Mucosa of gallbladder (tissue), 1 donor: ENCODE measurements at regions not wholly inside any gene's neighbourhood (a gene's known extent, or its start where the extent isn't known, plus 50 kb on each side); places are given as distances from the start of the nearest gene placed in this dataset.

Source experiments
- DNase-seq: peaks from one replicate; pipeline ENCODE4 v3.0.0-alpha.2; 2020; ENCODE audit warnings: low spot score
- donor health status: DM: no; HTN: no; CAD: no.

DNA sequence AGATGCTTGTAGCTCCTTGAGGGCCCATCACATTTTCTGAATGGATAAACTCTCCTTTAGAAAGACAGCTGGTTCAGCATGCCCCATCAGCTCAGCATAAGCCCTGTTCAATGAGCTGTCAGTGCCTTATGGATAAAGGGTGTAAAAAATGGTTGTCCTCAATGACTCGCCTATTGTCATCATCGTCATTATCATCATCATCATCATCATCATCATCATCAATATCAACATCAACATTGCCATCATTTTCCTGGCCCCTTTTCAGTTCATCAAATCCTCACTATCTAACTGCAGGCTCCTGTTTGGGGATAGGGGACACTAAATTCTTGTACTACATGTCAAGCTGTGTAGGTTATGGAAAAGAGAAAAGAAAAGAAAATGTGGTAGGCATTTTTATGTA lies 310.7 kb upstream of the MTNR1B start:
- no peak for DNase-seq

DNA sequence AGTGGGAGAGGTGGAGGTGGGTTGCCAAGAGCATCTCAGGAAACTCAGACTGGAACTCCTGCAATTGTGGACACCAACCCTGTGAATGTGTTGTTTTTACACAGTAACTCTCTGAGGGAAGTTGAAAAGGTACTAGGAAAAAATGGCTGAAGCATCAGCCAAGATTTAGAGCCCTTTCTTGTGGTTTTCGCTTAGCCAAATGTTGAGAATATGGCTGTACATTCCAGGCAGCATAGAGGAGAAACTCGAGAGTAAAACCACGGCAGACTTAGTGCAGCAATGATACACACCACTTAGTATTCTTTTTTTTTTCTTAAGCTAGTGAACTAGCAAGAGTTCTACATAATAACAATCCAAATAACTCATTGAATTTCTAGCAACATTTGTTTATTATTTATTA lies 309.7 kb upstream of the MTNR1B start:
- no peak for DNase-seq

DNA sequence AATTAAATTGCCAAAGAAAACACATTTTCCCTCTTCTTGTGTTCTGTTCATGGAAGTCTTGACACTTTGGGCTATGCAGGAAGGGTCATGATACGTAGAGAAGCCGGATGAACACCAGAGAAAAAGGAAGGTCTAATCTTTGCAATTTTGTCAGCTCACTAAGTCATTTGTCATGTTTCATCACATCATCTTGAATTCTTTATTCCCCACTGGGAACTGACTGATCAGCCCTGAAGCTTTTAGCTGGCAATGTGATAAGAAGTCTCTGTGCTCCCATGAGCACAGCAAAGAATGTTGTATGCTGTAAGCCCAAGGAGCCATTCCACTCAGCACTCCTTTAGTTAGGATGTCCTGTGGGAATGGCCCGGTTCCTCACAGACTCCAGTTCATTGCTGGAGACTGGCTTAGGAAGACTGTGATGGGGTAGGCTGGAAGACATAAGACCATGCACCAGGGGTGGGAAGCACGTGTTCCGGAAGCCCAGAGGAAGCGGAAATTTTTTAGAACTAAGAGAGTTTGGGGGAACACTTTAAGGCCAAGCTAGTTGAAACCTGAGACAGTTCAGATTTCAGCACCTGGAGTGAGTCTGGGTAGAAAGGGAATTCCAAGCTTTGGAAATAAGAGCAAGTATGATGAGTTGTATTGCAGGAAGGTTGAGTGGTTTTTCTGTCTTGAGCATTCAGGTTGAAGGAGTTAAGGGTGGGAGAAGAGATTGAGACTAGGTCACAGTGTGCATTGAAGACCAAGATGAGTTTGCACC lies 306.7 kb upstream of the MTNR1B start:
- no peak for DNase-seq

DNA sequence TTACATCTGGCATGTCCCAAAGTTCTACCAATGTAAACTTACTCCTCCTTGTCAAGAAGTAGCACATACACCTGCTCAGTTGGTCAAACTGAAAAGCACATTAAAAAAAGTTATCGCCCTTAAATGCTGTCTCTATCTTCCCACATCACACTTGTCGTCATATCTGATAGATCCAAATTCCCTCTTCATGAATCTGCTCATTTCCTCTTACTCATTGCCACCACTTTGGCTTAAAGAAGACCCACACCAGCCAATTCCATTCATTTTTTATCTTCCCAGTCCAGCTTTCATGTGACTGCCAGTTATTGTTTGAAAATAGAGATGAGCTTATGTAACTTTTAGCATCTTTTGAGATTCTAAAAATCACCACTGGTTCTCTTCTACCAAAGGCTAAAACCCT lies 305.9 kb upstream of the MTNR1B start:
- DNase-seq: no peak

DNA sequence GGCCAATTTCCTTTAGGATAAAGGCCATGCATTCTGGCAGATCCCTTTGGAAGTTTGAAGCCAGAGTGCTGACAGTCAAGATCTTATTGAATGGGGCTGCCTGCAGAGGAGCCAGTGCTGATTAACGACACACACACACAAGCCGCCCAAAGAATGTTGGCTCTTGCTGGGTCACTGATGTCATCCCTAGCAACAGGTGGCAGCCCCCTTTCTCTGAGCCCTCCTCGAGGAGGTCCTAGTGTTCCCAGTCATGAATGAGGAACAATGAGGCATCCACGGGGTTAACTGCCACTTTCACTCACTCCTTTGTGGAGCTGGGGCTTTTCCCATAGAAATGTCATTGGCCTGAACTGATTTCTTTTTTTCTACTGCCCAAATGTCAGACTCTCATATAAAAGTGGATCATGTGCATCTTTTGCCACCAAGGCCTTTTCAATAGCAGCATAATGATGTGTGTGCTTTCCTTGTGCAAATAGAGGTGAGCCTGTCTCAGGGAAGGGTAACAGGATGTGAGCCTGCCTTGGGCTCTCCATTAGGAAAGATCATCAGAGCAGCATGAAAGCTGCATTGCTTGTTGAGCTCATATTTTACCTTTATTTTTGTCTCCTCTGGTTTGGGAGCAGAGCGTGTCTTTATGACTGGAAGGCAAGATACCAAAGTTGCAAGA lies 301.8 kb upstream of the MTNR1B start:
- no peak for DNase-seq

DNA sequence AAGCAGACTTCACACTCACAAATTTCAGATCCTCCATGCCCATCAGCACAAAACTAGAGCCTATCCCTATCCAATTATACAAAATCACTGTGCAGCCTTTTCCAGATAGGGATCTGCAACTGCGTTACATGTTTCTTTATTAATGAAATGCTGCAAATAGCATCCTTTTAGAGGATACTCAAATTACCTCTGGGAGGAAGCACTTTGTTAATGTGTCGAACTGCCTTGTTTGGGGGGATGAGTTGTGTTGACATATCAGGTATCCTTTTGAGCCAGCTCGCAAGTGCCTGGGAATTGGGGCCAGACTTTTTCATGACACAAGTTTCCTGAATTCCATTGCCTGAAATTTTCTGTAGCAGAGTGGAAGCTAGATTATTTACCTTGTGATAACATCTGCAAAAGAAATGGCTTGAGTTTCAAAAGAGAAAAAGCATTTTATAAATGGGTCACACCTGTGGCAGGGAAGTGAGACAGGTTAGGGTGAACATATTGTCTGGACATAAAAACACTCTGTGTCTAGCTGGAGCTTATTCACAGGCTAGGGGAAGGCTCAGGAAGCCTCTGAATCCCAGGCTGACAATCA lies 299.1 kb upstream of the MTNR1B start:
- DNase-seq: no peak

DNA sequence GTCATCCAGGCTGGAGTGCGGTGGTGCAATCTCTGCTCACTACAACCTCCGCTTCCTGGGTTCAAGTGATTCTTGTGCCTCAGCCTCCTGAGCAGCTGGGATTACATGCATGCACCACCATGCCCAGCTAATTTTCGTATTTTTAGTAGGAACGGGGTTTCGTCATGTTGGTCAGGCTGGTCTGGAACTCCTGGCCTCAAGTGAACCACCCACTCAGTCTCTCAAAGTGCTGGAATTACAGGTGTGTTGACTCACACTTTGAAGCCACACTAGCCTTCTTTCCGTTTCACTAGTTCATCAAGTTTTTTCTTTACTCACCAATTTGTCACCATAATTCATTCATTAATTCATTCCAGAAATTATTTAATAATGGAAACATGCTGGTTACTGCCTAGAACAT lies 298.4 kb upstream of the MTNR1B start:
- no peak for DNase-seq

DNA sequence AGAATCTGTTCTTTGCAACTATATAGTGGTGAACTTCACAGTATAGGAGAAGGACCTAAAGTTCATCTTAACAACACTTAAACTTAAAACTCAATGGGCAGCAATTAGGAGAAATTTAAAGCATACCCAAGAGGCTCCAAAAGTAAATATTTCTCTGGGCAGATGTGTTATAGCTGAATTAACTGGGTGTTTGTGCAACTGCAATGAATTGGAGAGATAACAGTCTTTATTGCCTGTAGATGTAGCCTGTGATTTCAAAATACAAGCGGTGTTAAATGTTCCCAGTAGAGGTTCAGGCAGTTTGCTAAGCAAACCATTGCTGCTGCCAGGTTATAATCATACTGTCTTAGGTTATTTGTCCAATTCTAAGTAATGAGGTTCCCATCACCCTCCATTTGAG lies 294.1 kb upstream of the MTNR1B start:
- no peak for DNase-seq

DNA sequence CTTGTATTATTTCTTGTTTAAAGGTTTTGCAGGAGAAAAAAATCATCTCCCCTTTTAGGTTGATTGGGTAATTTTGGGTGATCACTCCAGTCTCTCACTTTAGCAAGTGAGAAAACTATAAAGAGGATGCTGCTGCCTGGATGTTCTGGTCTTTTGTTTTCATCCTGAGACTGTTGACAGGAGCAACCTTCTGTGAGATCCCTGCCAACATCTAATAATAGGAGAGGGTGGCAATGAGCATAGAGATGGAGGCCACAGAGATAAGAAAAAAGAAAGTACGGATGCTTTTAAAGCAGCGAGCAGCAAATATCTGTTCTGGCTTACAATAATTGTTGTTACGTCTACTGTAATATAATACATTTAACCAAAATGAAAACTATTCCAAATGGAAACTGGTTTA lies 293.6 kb upstream of the MTNR1B start:
- no peak for DNase-seq

DNA sequence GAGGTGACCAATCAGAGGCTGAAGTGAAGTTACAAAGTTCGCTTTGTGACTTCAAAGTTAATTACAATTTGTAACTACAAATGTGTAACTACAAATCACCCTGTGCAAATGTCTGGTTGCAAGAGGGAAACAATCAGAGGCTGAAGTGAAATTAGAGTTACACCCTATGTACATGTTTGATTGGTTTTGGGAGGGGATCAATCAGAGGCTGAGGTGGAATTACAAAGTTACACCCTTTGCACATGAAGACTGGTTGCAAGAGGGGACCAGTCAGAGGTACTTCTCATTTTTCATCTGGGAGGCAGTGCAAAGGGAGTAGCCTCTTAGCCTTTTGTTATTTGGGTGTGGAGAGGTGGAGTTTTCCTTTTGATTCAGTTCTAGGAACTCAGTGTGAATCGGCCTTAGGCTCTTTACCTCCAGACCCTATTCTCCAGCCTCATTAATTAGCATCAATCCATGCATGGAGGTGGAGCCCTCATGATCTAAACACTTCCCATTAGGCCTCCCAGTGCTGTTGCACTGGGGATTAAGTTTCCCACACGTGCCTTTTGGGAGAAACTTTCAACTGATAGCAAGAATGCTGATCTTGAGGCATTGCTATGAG lies 291.3 kb upstream of the MTNR1B start:
- DNase-seq: no peak

DNA sequence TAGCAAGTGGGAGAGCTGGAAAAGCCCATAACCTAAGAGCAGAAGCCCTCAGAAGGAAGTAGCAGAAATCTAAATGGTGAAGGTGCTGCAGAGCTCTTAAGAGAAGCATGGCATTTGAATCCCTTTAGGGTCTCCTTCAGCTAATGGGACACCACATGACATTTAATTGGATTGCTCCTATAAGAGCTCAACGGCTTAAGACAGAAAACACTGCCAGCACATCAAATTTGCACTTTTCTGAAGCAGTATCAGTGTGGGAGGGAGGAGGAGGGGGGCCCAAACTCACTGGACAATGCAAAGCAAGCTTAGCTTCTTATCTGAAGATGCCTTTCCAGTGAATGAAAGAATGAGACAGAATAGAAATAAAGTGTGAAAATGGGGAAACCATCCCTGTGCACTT lies 287.9 kb upstream of the MTNR1B start:
- DNase-seq: no peak

DNA sequence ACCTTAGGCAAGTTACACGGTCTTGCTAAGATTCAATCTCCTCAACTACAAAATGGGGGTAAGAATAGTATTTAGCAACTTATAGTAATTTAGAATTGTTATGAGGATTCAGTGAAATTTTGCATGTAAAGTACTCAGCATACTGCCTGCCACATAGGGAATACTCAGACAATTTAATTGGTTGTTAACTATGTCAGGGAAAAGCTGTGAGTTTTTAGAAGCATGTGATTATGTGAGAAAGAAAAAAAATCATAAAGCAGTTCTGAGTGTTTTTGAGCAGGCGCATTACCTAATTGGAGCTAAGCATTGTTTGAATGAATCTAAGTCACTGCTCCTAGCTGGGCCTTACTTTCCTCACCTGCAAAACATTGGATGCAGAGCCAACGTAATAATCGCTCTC lies 287.3 kb upstream of the MTNR1B start:
- no peak for DNase-seq

DNA sequence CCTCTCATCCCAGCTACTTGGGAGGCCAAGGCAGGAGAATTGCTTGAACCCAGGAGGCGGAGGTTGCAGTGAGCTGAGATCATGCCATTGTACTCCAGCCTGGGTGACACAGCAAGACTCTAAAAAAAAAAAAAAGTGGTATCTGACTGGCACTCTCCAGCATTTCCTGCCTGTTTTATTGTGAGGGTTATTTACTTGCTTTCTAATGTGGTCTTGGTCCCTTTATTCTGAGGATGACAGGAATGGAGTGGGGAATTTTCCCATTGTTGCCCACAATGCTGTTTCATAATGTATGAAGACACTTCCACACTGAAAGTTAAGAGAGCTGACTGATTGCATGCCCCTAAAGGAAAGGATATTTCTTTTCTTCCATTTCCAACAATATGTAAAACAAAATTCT lies 286.5 kb upstream of the MTNR1B start:
- no peak for DNase-seq

DNA sequence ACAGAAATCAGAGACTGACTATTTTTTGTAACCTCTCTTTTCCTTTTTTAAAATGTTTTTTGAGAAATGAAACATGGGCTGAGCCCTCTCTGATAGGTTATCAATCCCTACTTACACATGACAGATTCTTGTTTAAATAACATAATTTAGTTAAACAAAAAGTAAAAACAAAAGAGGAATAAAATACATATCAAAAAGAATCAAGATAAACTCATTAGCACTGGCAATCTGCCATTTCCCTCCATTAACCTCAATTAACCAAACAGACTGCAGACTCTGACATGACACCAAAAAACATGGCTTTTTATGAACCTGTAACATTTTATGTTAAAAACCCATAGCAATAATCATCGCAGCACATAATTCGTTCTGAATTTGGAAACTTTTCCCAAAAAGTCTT lies 284.4 kb upstream of the MTNR1B start:
- no peak for DNase-seq

DNA sequence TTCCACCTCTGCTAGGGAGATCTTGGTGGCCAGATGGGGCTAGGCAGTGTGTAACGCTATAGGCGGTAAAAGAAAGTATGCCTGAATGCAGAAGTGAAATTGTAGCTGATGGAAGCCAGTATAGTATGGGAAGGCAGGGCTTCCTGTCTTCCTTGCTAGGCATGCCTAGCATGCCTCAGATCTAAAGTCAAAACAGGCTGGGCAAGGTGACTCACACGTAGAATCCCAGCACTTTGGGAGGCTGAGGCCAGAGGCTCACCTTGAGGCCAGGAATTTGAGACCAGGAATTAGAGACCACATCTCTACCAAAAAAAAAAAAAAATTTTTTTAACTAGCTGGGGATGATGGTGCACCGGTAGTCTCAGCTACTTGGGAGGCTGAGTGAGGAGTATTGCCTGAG lies 281.7 kb upstream of the MTNR1B start:
- DNase-seq: no peak

DNA sequence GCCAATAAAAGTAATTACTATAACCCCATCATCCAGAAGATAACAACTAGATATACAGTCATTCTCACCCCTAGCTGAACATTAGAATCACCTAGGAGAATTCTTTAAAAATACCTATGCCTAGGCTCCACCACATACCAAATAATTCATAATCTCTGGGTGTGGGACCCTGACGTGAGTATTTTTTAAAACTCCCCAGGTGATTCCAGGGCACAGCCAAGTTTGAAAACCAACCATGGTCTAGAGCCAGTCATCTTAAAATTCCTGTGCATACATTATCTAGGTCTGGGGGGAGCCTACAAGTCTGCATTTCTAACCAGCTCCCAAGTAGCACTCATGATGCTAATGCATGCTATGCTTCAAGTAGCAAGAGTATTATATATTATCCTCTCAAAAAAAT lies 281.0 kb upstream of the MTNR1B start:
- no peak for DNase-seq

DNA sequence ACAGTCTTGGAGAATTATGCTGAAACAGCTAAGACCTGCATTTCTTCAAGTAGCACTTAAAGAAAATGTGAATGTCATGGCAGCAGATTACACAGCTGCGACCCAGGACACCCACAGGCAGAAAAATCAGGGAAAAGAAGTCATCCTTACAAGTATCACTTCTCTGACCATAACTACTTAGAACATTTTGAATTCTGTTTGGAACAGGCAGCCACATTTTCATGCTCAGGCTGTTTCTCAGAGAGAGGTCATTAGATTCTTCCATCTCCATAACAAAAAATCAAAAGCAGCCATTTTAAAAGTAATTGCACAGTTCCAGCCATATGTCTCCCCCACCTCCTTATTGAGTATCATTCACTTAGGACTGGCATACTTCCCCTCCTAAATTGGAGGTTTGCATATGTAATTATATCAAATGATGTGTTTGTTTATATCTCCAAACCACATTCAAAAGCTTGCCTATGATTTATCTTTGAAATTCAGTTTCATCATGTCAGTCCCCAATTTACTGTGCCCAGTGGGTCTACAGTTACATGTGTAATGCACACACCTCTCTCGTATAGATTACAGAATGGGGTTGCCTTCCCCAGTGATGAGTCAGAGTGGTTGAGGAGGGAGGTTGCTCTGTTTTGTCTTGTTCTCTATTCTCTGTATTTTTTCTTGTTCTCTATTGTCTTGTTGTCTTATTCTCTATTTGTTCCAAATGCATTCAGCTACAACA lies 276.5 kb upstream of the MTNR1B start:
- DNase-seq: no peak

DNA sequence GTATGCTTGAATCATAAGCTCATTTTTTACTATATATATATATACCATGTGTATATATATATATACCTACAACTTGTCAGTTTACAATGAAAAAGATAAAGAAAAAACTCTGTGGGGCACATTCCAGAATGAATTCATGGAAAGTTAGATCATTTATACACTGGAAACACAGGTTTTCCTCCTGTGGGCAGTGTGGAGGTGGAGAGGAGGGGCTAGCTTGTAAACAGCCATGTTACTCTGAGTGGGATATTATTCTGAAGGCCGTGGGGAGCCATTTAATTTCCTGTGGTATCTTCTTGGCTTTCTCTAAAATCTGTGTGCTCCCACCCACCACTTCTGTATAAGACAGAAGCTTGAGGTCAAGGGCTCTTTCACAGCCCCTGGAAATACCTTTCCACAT lies 273.4 kb upstream of the MTNR1B start:
- no peak for DNase-seq

DNA sequence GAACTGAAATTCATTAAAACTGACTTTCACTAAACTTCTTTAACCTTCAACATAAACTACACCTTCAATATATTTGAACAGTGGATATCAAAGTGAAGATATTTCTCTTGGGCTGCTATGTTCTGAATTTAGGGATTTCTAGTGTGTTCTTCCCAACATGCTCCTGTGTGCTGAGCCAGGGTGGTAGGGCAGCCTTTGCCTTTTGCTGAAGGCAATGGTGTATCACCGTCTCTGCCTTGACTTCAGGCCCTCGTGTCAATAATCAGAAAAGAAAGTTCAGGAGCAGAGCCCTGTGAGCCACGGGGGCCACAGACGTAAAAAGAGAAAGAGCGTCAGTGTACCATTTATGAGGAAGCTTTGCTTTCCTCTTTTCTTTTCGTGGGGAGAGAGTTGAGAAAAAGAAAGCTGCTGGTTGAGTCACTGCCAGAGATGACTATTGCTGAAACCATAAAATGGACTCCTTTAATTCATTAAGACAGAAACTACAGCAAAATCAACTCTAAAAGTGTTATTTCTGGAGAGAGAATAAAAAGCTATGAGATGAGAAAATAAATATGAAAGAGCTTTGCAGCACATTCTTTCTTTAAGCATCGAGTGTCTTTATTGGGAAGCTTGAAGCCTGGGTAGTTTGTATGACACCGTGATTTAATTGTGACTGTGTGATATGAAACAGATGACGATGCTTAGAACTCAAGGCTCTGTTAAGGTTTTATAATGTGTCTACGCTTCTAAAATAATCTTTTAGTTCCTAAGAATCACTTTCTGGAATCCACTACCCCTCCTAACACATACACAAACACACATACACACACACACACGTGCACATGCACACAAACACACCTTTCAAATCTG lies 271.8 kb upstream of the MTNR1B start:
- DNase-seq: no peak

DNA sequence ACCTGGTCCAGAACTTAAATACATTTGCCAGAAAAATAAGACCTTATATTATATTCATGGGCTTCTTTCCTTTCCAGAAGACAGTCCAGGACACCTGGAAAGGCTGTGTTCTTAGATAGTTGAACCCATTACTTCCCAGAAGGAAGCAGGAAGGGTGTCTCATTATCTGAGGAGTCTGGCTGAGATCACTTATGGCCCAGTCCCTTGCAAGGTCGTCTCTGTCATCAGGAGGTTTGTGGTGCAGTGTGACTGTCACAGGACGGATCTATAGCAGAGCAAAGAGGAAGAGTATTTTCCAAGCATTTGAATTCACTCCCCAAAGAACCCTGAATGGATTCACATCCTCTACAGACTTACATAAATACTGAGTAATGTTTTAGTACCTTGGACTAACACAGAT lies 270.7 kb upstream of the MTNR1B start:
- no peak for DNase-seq

DNA sequence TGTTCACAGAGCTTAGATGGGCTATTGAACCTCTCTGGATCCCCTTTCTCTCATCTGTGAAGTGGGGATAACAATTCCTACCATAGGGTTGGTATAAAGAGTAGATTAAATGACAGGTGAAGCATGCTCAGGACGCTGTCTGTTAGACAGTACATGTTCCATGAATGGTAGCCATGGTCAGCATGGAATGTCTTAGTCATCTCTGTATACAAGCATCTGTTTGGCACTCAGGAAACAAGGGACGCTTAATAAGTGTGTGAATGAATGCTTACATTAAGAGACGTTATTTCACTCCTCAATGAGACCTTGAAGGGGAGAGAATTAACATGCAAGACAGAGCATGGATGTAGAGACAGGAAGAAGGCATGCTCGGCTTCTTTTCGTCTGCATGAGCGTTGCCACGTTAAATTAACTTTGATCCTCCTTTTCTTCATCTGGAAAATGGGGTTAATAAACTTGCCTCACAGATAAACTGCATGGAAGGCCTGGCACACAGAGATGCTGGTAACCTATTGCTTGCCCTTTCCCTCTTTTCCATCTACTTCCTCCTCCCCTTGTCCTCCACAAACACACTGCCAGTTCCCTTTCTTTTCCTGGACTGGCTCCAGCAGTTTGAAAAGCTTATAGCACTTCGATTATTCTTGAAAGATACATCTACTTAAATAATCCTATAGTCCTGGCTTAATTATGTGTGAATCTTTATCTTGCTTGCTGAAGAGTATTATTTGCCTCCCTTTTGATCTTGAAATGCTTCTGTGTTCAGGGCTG lies 267.2 kb upstream of the MTNR1B start:
- DNase-seq: no peak
